WTC11 (cell line): ENCODE measurements at regions not wholly inside any gene's neighbourhood (a gene's known extent, or its start where the extent isn't known, plus 50 kb on each side); places are given as distances from the start of the nearest gene placed in this dataset.

Source experiments
- ATAC-seq: fragments of 200-7000 bp; cut with Tn5 transposase; 2 replicates; pipeline ENCODE4 v1.10.0; 2021; ENCODE audit warnings: mild to moderate bottlenecking, moderate library complexity
- CTCF ChIA-PET: fragments of 300-600 bp; sonication (Branson Sonifier 250); formaldehyde crosslinking; loops from one replicate; lab custom pipeline; 2021; ENCODE audit warnings: antibody characterized with exemption; lab: Charles Lee
- POLR2A ChIA-PET: fragments of 350-600 bp; sonication (Branson Sonifier 250); formaldehyde crosslinking; loops from one replicate; lab custom pipeline; 2021; ENCODE audit warnings: antibody characterized with exemption; lab: Charles Lee
- DNase-seq: peaks from one replicate; pipeline ENCODE4 v3.0.0; 2021; ENCODE audit warnings: low spot score
- H3K27ac Mint-ChIP-seq: 2 replicates; pipeline ENCODE4 v1.8.0; 2021; ENCODE audit warnings: mixed read lengths
- H3K27me3 Mint-ChIP-seq: 2 replicates; pipeline ENCODE4 v1.8.0; 2021; ENCODE audit warnings: low read depth, mild to moderate bottlenecking, moderate library complexity, mixed read lengths
- H3K36me3 Mint-ChIP-seq: 2 replicates; pipeline ENCODE4 v1.8.0; 2021; ENCODE audit warnings: mixed read lengths
- H3K4me1 Mint-ChIP-seq: 2 replicates; pipeline ENCODE4 v1.8.0; 2022; ENCODE audit warnings: mixed read lengths
- H3K4me3 Mint-ChIP-seq: 2 replicates; pipeline ENCODE4 v1.8.0; 2021; ENCODE audit warnings: mild to moderate bottlenecking, moderate library complexity, mixed read lengths
- H3K9me3 Mint-ChIP-seq: 2 replicates; pipeline ENCODE4 v1.8.0; 2021; ENCODE audit warnings: mixed read lengths
- ATF1 ChIP-seq: sonication (generic); formaldehyde crosslinking; IDR thresholded peaks from 2 replicates; pipeline ENCODE4 v1.8.1; 2023; ENCODE audit warnings: mild to moderate bottlenecking, moderate library complexity, missing genetic modification reagents
- CBFB ChIP-seq: sonication (generic); formaldehyde crosslinking; IDR thresholded peaks from 2 replicates; pipeline ENCODE4 v1.8.1; 2022; ENCODE audit warnings: mild to moderate bottlenecking, low read depth, missing genetic modification reagents
- E2F4 ChIP-seq: sonication (generic); formaldehyde crosslinking; IDR thresholded peaks from 2 replicates; pipeline ENCODE4 v1.8.1; 2022; ENCODE audit warnings: low read depth, mild to moderate bottlenecking, moderate library complexity, missing genetic modification reagents, borderline replicate concordance
- ETV6 ChIP-seq: sonication (generic); formaldehyde crosslinking; IDR thresholded peaks from 2 replicates; pipeline ENCODE4 v1.8.1; 2022; ENCODE audit warnings: mild to moderate bottlenecking, missing genetic modification reagents
- IRF2 ChIP-seq: sonication (generic); formaldehyde crosslinking; IDR thresholded peaks from 2 replicates; pipeline ENCODE4 v1.8.0; 2022; ENCODE audit warnings: low read depth, missing genetic modification reagents, borderline replicate concordance
- KAT7 ChIP-seq: sonication (generic); formaldehyde crosslinking; IDR thresholded peaks from 2 replicates; pipeline ENCODE4 v1.8.1; 2023; ENCODE audit warnings: missing genetic modification reagents, mild to moderate bottlenecking, borderline replicate concordance
- MYBL2 ChIP-seq: sonication (generic); formaldehyde crosslinking; IDR thresholded peaks from 2 replicates; pipeline ENCODE4 v1.8.1; 2023; ENCODE audit warnings: mild to moderate bottlenecking, moderate library complexity, missing genetic modification reagents
- NFYB ChIP-seq: sonication (generic); formaldehyde crosslinking; conservative IDR thresholded peaks from 2 replicates; pipeline ENCODE4 v1.8.0; 2022; ENCODE audit warnings: low read depth, missing genetic modification reagents
- NR2C2 ChIP-seq: sonication (generic); formaldehyde crosslinking; IDR thresholded peaks from 2 replicates; pipeline ENCODE4 v1.8.0; 2022; ENCODE audit warnings: mild to moderate bottlenecking, missing genetic modification reagents
- PRRX2 ChIP-seq: fragments of 250-450 bp; sonication (Bioruptor Pico); IDR thresholded peaks from 2 replicates; pipeline ENCODE4 v1.8.0; 2021; ENCODE audit warnings: mild to moderate bottlenecking
- SMAD3 ChIP-seq: sonication (generic); formaldehyde crosslinking; IDR thresholded peaks from 2 replicates; pipeline ENCODE4 v1.8.0; 2022; ENCODE audit warnings: missing genetic modification reagents, mild to moderate bottlenecking, borderline replicate concordance
- TEAD4 ChIP-seq: sonication (generic); formaldehyde crosslinking; IDR thresholded peaks from 2 replicates; pipeline ENCODE4 v1.8.0; 2022; ENCODE audit warnings: mild to moderate bottlenecking, missing genetic modification reagents
- ZBTB43 ChIP-seq: sonication (generic); formaldehyde crosslinking; IDR thresholded peaks from 2 replicates; pipeline ENCODE4 v1.8.1; 2023; ENCODE audit warnings: mild to moderate bottlenecking, missing genetic modification reagents
- ZNF317 ChIP-seq: sonication (generic); formaldehyde crosslinking; IDR thresholded peaks from 2 replicates; pipeline ENCODE4 v1.8.1; 2023; ENCODE audit warnings: low read depth, mild to moderate bottlenecking, moderate library complexity, missing genetic modification reagents, borderline replicate concordance
- ZNF425 ChIP-seq: fragments of 250-450 bp; sonication (Bioruptor Pico); conservative IDR thresholded peaks from 2 replicates; pipeline ENCODE4 v1.9.0; 2021; ENCODE audit warnings: mild to moderate bottlenecking
- ZNF512 ChIP-seq: sonication (generic); formaldehyde crosslinking; IDR thresholded peaks from 2 replicates; pipeline ENCODE4 v1.8.1; 2022; ENCODE audit warnings: missing genetic modification reagents, borderline replicate concordance
- ZNF671 ChIP-seq: fragments of 250-450 bp; sonication (Bioruptor Pico); IDR thresholded peaks from 2 replicates; pipeline ENCODE4 v1.8.0; 2021; ENCODE audit warnings: mild to moderate bottlenecking
- ZSCAN18 ChIP-seq: fragments of 250-450 bp; sonication (Bioruptor Pico); IDR thresholded peaks from 2 replicates; pipeline ENCODE4 v2.1.2; 2022; ENCODE audit warnings: mild to moderate bottlenecking, moderate library complexity

GRCh38 chr12:28973491-28973890 is 175.6 kb upstream of the FAR2 start (continued):
- TF ChIP-seq ZBTB43 (CRISPR knock-in tag) (no peak), E2F4 (no peak), ZSCAN18 (CRISPR knock-in tag) (no peak), ETV6 (no peak), MYBL2 (CRISPR knock-in tag) (no peak), PRRX2 (CRISPR knock-in tag) (no peak)

- CTCF ChIA-PET = no interaction called here
- POLR2A ChIA-PET = interaction anchor here (0.7 kb wide), 1 partner anchor 380 kb away, joined by 3 read pairs; no protein-coding TSS in a partner anchor
- 0 out of 2 replicates have a peak, but pooled peaks cover 7% of the 10 kb centered on the region for H3K9me3 Mint-ChIP-seq
- TF ChIP-seq KAT7 (no peak), TEAD4 (CRISPR knock-in tag) (no peak), ZNF512 (CRISPR knock-in tag) (no peak), ZNF671 (CRISPR knock-in tag) (no peak), CBFB (CRISPR knock-in tag) (no peak), ATF1 (CRISPR knock-in tag) (no peak), ZNF425 (CRISPR knock-in tag) (no peak), NR2C2 (CRISPR knock-in tag) (no peak), IRF2 (CRISPR knock-in tag) (no peak), NFYB (CRISPR knock-in tag) (no peak), ZNF317 (no peak), ZSCAN18 (CRISPR knock-in tag) (no peak), SMAD3 (CRISPR knock-in tag) (no peak)
- no peak for ATAC-seq
- H3K27ac Mint-ChIP-seq = no peak overlapping the region
- H3K4me3 Mint-ChIP-seq = no peak overlapping the region
- DNase-seq = no peak
- no peaks in the 10 kb centered on the region for H3K27me3 Mint-ChIP-seq
- H3K36me3 Mint-ChIP-seq = no peaks in the 10 kb centered on the region
- no peaks in the 10 kb centered on the region for H3K4me1 Mint-ChIP-seq
These were observed 174.9 kb upstream of the FAR2 start for GRCh38 chr12:28974166-28974565.
